NCI-H1436 treated with DMSO at 0.1 percent for 48 hours (cell line): ENCODE measurements at regions not wholly inside any gene's neighbourhood (a gene's known extent, or its start where the extent isn't known, plus 50 kb on each side); places are given as distances from the start of the nearest gene placed in this dataset.
"Not testable (repeated sequence)": the region's sequence is repeated elsewhere in the genome, so short reads cannot be mapped to it uniquely, and the experiment has no call there.

Experiments used
- DNase-seq: peaks from one replicate; lab custom pipeline; 2025; lab: John Stamatoyannopoulos, UW

GRCh38 chr6:133052465-133052864 is 188.7 kb upstream of the EYA4 start:
- no peak for DNase-seq

- peak; percentile 49 for DNase-seq
These were observed 185.7 kb upstream of the EYA4 start for GRCh38 chr6:133055441-133055966.

GRCh38 chr6:133057352-133057751 is 183.8 kb upstream of the EYA4 start:
- no peak for DNase-seq

GRCh38 chr6:133062077-133062476 is 179.1 kb upstream of the EYA4 start:
- DNase-seq: no peak

- no peak for DNase-seq
These were observed 178.4 kb upstream of the EYA4 start for GRCh38 chr6:133062696-133063306.

- no peak for DNase-seq
These were observed 173.2 kb upstream of the EYA4 start for GRCh38 chr6:133067960-133068359.

GRCh38 chr6:133070410-133071043 is 170.6 kb upstream of the EYA4 start:
- DNase-seq: no peak

- no peak for DNase-seq
These were observed 161.3 kb upstream of the EYA4 start for GRCh38 chr6:133079901-133080300.

- peak; percentile 10 for DNase-seq
These were observed 157.7 kb upstream of the EYA4 start for GRCh38 chr6:133083248-133083967.

- no peak for DNase-seq
These were observed 155.7 kb upstream of the EYA4 start for GRCh38 chr6:133085471-133085870.

GRCh38 chr6:133085896-133086295 is 155.3 kb upstream of the EYA4 start:
- DNase-seq: no peak

GRCh38 chr6:133088931-133089695 is 152.0 kb upstream of the EYA4 start:
- DNase-seq: no peak

- no peak for DNase-seq
These were observed 149.0 kb upstream of the EYA4 start for GRCh38 chr6:133092199-133092598.

GRCh38 chr6:133092771-133093170 is 148.4 kb upstream of the EYA4 start:
- DNase-seq: no peak

- not testable (repeated sequence) for DNase-seq
These were observed 147.9 kb upstream of the EYA4 start for GRCh38 chr6:133093211-133093610.

GRCh38 chr6:133093956-133094355 is 147.2 kb upstream of the EYA4 start:
- DNase-seq: peak; percentile 67

GRCh38 chr6:133097208-133097607 is 143.9 kb upstream of the EYA4 start:
- DNase-seq: no peak

GRCh38 chr6:133099573-133099972 is 141.6 kb upstream of the EYA4 start:
- no peak for DNase-seq

GRCh38 chr6:133100865-133101264 is 140.3 kb upstream of the EYA4 start:
- DNase-seq: no peak

GRCh38 chr6:133101790-133102189 is 139.4 kb upstream of the EYA4 start:
- DNase-seq: no peak

GRCh38 chr6:133106934-133107333 is 134.2 kb upstream of the EYA4 start:
- no peak for DNase-seq

GRCh38 chr6:133108419-133108818 is 132.7 kb upstream of the EYA4 start:
- no peak for DNase-seq
